Endothelial cell of hepatic sinusoid (primary cell): ENCODE measurements at regions not wholly inside any gene's neighbourhood (a gene's known extent, or its start where the extent isn't known, plus 50 kb on each side); places are given as distances from the start of the nearest gene placed in this dataset.

ENCODE experiments used
- in situ Hi-C: cut with HindIII; loops from 2 replicates; pipeline ENCODE4 v1.10.0; 2017; ENCODE audit warnings: low sequenced_read_pairs

- in situ Hi-C loops = no loop called here
Observed at GRCh38 chr13:70714993-70715392, 606.7 kb upstream of the KLHL1 start.

- in situ Hi-C loops = no loop called here
Observed at GRCh38 chr13:70708775-70709174, 600.5 kb upstream of the KLHL1 start.

DNA sequence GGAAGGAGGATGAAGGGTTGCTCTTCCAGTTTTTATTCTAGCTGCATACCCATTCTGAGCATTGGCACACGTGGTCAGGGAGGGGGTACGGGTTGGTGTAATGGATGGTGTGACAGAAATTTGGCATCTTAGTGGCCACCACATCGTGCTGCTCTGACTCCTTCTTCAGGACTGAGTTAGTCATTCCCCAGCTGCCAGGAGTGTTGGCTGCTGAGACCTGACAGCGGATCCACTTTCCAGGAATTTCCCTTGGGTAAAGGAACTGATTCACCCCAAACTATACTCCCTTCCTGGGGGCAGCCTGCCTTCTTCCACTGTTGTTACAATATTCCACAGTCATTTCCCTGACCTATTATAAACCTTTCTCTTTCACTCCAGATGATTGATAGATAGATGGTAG, 595.5 kb upstream of the KLHL1 start:
- in situ Hi-C loops = no loop called here

DNA sequence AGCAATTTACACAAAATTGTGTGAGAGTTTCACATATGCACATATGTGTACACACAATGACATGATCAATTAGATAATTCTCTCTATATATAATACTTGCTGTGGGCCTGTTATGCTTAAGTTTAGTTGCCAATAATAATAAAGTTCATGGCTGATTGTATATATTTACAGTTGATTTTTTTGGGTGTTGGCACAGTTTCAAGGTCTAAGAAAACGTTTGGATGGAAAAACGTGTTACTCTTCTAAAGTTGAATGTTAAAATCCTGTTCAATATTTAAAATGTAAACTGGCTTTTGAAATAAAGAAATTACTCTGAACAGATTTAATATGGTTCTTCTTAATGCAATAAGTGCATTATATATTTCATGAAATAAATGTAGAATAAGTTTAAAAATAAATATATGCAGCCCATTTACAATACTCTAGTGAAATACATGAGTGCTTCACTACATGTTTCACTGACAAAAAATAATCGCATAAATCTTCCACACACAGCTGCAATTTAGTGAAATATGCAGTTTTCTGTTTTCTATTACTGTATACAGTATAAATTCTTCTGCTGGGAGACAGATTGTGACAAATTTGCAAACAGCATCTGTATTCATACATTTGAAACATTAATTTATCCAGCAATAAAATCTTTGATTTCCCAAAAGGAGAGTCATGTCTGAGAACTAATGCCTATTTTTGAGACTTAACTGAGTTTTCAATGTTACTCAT, 586.9 kb upstream of the KLHL1 start:
- in situ Hi-C loops = no loop called here

DNA sequence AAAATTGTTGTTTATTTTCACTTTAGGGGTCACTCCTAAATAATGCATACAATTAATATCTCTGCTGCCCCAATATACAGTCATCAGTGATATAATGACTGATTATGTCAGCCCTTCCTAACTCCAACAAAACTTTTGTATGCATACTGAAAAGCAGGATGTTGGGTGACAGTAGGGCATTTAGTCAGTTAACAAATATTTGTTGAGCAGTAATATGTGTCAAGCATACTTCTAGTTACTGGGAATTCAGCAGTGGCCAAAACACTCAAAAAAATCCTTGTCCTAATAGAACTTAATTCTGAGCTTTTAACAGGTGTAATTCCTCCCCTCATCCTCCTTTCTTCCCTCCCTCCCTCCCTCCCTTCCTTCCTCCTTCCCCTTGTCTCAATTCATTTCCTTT, 560.7 kb upstream of the KLHL1 start:
- in situ Hi-C loops = no loop called here

GRCh38 chr13:70668293-70668692, 560.0 kb upstream of the KLHL1 start:
- in situ Hi-C loops = no loop called here

GRCh38 chr13:70666883-70667556, 558.8 kb upstream of the KLHL1 start:
- in situ Hi-C loops = no loop called here

- in situ Hi-C loops = no loop called here
Observed at GRCh38 chr13:70662231-70662940, 554.1 kb upstream of the KLHL1 start.

DNA sequence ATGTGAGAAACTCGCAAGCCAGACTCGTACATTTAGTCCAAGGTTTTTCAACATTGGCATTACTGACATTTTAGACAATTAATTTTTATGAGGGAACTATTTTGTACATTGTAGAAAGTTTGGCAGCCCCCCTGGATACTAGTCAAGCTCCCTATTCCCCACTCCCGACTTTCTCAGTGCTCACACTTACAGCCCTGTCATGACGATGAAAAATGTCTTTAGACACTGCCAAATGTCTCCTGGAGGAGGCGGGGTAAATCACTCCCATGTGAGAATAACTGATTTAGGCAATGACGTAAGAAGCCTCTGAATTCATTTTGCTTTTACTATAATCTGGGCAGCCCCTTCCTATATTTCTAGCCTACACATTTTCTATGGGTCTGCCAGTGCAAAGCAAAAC, 535.8 kb upstream of the KLHL1 start:
- in situ Hi-C loops = no loop called here

- in situ Hi-C loops = no loop called here
Observed at GRCh38 chr13:70634893-70635292, 526.6 kb upstream of the KLHL1 start.

DNA sequence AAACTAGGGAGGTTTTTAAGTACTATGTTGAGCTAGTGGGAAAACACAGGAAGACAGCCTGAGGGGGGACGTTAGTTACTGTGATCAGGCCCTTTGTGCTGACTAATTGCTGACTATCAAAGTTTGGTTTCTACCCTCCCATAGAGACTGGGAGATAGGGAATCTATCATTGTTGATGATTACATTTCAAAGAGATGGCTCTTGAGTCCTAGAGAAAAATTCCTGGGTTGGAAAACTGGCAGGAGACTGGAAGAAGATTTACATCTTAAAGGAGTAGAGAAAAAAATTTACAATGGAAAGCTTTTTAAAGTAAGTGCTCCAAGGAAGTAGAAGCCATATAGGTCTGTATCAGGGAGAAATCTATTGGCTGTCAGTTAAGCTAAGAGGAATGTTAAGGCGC, 522.0 kb upstream of the KLHL1 start:
- in situ Hi-C loops = no loop called here

- in situ Hi-C loops = no loop called here
Observed at GRCh38 chr13:70623239-70623638, 515.0 kb upstream of the KLHL1 start.

DNA sequence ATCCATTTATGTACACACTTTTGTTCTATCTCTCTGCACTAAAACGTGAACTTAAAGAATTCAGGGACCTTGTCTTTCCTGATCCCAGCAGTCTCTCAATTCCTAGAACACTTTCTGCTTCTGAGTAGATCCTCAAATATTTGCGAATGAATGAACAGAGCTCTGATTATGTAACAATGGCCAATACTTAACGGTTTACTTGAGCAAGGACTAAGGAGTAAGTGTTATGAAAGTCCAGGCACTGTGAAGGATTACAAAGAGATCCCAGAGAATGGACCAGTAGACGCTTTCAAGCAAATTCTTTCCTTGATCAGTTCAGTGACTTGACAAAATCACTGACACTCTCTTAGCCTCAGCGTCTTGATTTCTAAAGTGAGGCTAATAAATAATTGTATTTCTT, 514.5 kb upstream of the KLHL1 start:
- in situ Hi-C loops = no loop called here

DNA sequence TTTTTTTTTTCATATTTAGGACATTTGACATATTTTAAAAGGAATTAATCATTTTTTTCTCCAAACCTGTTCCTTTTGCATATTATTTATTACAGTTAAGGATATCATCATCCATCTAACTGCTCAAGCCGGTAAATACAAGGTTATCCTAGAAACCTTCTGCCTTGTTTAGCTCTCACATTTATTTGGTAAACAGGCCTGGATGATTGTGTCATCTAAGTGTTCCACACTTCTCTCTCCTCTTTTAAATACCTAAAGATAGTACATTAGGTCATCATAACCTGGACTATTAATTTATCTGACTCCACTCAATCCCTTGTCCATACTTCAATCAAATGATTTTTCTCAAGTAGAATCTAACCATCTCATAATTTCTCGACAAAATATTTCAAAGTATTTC, 511.7 kb upstream of the KLHL1 start:
- in situ Hi-C loops = no loop called here

- in situ Hi-C loops = no loop called here
Observed at GRCh38 chr13:70616847-70617246, 508.6 kb upstream of the KLHL1 start.

GRCh38 chr13:70613295-70613694, 505.0 kb upstream of the KLHL1 start:
- in situ Hi-C loops = no loop called here

- in situ Hi-C loops = no loop called here
Observed at GRCh38 chr13:70612881-70613280, 504.6 kb upstream of the KLHL1 start.

DNA sequence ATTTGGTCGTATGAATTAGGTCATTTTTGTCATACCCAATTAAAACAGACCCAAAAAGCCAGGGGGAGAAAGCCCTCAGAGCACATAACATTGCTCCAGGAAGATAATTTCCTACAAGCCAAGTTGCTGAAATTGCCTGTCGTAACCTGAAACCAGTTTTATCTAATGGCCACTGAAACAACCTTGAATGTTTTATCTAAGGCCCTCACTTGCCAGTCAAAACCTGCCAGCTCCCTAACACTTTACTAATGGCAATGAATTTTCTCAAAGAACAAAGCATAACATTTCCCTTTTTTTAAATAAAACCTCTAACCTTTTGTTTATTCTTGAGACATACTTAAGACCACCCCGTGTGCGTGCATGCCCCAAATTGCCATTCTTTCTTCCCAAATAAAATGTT, 496.2 kb upstream of the KLHL1 start:
- in situ Hi-C loops = no loop called here

- in situ Hi-C loops = no loop called here
Observed at GRCh38 chr13:70593716-70594115, 485.5 kb upstream of the KLHL1 start.

DNA sequence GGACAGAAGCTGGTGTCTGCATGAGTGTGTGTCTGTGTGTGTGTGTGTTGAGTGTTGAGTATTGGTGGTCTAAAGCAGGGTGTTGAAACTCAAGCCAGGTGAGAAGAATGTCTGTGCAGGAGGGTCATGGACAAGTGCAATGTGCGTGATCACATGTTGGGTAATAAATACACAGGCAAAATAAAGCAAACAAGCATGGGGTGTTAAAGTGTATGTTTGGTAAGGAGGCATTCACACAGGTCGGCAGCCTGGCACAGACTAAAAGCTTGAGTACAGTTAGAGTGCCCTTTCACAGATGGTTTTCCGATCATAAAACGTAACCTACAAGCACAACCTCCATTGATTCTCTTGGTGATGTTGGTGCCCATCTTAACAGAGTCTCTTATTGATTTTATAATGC, 476.9 kb upstream of the KLHL1 start:
- in situ Hi-C loops = no loop called here

- in situ Hi-C loops = no loop called here
Observed at GRCh38 chr13:70580825-70581224, 472.6 kb upstream of the KLHL1 start.

DNA sequence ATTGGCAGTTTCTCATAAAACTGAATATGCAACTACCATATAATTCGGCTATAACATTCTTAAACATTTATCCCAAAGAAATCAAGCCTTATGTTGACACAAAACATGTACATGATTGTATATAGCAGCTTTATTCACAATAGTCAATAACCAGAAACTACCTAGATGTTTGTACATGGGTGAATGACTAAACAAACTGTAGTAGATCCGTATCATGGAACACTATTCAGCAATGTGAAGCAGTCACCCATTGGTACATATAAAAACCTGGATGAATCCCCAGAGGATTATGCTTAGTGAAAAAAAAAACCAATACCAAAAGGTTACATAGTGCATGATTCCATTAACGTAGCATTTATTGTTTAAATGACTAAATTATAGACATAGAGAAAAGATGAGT, 471.7 kb upstream of the KLHL1 start:
- in situ Hi-C loops = no loop called here
